NCI-H526 (cell line): ENCODE measurements at regions not wholly inside any gene's neighbourhood (a gene's known extent, or its start where the extent isn't known, plus 50 kb on each side); places are given as distances from the start of the nearest gene placed in this dataset.
"Not testable (repeated sequence)": the region's sequence is repeated elsewhere in the genome, so short reads cannot be mapped to it uniquely, and the experiment has no call there.

Experiments
- DNase-seq, 2 experiments: peaks; one replicate each; lab custom pipeline; 2025; lab: John Stamatoyannopoulos, UW

DNA sequence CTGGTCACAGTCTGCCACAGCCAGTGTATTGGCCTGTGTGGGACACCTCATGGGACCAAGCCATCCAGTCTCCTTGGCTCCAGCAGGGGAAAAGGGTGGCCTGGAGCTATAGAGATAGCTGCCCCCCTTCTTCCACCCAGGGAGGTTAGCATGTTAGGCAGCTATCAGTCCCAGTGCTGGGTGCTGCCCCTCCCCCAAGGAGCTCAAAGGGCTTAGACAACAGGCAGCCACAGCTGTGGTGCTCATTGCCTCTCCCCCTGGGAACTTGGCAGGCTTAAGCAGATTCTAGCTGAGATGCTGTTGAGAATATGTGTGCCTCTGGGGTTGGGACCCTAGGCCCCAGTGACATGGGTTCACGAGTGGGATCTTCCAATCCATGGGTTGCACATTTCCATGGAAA, 226.0 kb upstream of the PTGER4 start:
- DNase-seq = no peak

DNA sequence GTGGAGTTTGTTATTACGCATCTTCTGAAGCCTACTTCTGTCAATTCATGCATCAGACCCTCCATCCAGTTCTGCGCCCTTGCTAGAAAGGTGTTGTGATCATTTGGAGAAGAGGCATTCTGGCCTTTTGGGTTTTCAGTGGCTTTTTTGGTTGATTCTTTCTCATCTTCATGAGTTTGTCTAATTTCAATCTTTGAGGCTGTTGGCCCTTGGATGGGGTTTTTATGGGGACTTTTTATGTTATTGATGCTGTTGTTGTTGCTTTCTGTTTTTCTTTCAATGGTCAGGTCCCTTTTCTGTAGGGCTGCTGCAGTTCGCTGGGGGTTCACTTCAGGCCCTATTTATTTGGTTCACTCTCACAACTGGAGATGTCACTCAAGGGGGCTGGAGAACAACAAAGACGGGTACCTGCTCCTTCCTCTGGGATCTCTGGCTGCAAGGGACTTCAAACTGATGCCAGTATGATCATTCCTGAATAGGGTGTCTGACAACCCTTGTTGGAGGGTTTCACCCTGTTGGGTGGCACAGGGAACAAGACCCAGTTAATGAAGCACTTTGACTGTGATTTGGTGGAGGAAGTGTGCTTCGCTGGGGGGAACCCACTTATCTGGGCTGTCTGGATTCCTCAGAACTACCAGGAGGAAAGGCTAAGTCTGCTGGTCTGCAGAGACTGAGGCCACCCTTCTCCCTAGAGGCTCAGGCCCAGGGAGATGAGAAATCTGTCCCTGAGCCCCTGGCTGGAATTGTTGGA, 226.7 kb upstream of the PTGER4 start:
- no peak for DNase-seq

- no peak for DNase-seq
Observed at GRCh38 chr5:40447438-40447837, 232.3 kb upstream of the PTGER4 start.

DNA sequence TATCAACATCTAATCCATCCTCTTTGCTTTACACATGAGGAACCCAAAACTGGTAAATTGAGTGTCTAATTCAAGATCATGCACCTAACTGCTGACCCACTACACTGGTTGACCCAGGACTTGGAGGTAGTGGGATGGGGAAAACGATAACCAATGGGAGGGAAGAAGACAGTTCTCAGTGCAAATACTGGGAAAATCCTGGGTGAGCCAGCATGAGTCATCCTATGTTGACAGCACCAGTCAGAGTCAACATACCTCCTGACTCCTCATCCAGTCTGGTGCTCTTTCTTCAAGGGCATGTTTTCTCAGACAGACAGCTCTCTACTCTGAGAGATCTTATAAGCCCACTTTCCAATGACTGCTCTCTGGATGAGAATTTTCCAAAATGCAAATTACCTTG, 232.8 kb upstream of the PTGER4 start:
- no peak for DNase-seq

DNA sequence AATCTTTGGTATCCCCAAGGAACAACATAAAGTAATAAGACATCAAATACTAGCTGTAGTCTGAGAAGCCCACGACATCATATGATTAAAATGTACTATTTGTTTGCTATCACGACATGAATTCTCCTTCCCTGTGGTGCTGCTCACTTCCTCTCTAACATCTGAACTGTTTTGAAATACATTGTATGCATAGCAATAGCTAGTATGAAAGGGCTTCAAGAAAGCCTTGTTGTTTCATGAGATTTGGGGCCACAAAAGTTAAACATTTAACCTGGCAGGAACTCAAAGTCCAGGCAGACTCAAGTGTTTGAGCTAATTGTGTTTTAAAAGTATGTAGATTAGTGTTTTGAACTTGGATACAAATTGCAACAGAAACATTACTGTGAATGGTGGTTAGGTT, 237.4 kb upstream of the PTGER4 start:
- no peak for DNase-seq

DNA sequence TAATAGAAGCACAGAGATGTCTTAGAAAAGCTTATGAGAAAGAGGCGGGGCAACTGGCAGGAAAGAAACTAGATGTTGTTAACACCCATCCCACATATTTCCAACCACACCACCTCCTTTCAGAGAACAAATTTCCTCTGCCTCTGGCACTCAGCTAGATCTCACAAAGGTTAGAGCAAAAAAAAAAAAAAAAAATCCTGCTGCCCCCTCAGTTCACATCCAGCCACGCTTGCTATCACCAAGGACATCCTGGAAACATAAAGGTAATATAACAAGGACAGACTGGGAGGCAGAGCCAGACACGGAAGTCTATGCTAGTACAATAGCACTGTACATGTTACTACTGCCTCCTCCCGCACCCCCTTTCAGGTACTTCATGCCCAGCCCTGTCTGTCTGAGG, 238.0 kb upstream of the PTGER4 start:
- DNase-seq = no peak

- no peak for DNase-seq
Observed at GRCh38 chr5:40440746-40441145, 239.0 kb upstream of the PTGER4 start.

DNA sequence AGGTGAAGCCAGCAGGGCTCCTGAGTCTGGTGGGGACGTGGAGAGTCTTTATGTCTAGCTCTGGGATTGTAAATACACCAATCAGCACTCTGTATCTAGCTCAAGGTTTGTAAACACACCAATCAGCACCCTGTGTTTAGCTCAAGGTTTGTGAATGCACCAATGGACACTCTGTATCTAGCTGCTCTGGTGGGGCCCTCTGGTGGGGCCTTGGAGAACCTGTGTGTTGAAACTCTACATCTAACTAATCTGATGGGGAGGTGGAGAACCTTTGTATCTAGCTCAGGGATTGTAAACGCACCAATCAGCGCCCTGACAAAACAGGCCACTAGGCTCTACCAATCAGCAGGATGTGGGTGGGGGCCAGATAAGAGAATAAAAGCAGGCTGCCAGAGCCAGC, 240.6 kb upstream of the PTGER4 start:
- not testable (repeated sequence) for DNase-seq

DNA sequence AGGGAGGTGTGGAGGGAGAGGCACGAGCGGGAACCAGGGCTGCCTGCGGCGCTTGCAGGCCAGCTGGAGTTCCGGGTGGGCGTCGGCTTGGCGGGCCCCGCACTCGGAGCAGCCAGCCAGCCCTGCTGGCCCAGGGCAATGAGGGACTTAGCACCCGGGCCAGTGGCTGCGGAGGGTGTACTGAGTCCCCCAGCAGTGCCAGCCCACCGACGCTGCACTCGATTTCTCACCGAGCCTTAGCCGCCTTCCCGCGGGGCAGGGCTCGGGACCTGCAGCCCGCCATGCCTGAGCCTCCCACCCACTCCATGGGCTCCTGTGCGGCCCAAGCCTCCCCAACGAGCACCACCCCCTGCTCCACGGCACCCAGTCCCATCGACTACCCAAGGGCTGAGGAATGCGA, 241.1 kb upstream of the PTGER4 start:
- not testable (repeated sequence) for DNase-seq

DNA sequence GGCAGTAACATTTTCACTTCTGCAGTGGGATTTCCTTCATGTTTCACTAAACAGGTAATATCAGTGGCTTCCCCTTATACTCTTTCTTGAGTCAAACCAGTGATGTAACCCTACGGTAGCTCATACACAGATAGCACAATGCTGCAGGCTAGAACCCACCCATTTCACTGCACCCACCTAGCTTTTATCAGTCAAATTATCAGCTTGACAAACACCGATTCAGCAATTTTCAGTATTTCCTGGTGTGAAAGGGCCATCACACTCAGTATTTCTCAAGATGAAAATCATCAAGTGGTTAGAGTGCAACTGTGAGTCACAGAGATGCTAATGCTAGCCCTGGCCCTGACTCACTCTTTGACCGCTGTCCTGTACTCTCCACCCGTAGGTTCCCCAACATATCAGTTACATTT, 242.3 kb upstream of the PTGER4 start:
- DNase-seq = no peak

DNA sequence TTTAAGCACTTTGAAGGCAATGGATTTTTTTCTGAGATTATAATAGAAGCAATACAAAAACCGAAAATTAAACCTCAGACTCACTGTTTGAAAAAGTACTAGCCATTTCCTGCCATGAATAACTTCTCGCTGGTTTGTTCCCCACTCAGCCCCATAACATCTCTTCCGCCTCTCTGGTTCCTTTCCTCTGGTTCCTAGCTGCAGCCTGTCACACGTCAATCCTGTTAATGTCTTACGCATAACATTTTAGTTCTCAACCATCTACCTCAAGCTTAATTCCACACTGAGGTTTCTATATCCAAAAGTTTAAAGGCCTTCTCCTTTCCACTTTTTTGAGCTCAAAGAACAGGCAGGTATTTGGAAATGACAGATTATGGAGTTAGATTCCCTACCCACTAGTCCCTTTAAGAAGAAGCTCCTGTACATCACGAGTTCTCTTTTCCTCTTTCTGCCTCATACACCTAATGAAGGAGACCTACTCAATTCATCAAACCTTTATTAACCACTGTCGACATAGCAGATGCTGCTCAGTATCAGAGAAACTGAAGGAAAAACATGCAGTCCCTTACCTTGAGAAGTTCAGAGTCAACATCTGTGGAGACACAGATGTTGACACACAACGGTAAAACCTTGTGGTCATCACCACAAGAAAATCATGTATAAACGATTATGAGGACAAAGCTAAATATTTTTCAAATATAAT, 243.0 kb upstream of the PTGER4 start:
- DNase-seq = no peak

GRCh38 chr5:40435706-40436105, 244.0 kb upstream of the PTGER4 start:
- DNase-seq = not testable (repeated sequence)

GRCh38 chr5:40432836-40433235, 246.9 kb upstream of the PTGER4 start:
- no peak for DNase-seq

- no peak for DNase-seq
Observed at GRCh38 chr5:40431734-40432133, 248.0 kb upstream of the PTGER4 start.

DNA sequence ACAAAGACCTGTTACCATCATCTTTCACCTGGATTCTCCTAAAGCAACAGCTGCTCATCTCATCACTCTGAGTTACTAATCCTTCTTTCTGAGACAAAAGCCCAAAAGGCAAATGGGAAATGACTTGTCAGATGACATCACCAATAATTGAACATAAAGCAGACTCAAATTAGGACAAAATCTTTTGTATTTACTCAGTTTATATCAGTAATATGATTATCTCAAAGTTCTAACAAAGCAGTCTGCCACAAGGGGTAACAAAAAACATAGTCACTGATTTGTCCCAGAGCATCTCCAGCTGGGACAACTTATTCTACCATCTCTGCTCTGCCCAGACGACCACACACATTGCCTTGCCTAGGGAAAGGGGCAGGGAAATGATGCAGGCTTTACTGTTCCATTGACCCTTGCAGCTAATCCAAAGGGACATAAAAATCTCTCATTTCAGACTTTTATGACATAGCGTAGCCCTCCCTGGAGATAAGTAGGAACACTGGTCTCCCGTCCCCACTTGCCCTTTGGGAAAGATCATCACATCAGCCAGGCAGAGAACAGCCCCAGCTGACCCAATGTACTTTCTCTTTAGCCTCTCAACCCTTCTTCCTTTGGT, 249.5 kb upstream of the PTGER4 start:
- DNase-seq = no peak

GRCh38 chr5:40429258-40430100, 250.2 kb upstream of the PTGER4 start:
- no peak for DNase-seq

DNA sequence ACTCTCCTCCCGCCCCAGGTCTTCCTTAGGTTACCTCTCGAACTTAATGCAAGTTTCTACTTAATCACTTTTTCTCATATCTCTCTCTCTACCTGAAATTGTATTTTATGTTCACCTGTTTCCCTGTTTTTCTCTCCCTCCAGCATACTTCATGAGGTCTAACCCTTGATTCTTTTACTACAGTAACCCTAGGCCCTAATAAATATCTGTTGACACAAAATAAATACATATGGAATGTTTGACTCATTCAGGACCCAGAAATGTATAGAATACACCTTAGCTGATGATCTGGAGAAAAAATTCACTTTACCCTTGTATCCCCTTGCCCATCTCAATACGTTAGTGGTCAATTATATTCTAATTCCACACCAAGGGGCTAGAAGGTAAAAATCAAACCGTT, 250.9 kb upstream of the PTGER4 start:
- DNase-seq = no peak

GRCh38 chr5:40428126-40428525, 251.6 kb upstream of the PTGER4 start:
- no peak for DNase-seq

DNA sequence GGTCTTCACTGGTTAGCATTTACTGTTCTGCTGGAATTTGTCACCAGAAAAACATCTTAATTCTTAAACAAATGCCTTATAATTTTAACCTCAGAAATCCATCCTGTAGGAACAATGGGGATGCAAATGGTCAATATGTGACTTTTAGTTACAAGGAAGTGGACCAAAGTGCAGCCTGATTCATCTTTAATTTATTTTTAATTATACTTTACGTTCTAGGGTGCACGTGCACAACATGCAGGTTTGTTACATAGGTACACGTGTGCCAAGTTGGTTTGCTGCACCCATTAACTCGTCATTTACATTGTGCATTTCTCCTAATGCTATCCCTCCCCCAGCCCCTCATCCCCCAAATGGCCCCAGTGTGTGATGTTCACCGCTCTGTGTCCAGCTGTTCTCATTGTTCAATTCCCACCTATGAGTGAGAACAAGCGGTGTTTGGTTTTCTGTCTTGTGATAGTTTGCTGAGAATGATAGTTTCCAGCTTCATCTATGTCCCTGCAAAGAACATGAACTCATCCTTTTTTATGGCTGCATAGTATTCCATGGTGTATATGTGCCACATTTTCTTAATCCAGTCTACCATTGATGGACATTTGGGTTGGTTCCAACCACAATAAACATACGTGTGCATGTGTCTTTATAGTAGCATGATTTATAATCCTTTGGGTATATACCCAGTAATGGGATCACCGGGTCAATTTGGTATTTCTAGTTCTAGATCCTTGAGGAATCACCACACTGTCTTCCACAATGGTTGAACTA, 262.5 kb upstream of the PTGER4 start:
- not testable (repeated sequence) for DNase-seq

GRCh38 chr5:40416588-40416987, 263.1 kb upstream of the PTGER4 start:
- no peak for DNase-seq

- DNase-seq = no peak
Observed at GRCh38 chr5:40416098-40416497, 263.6 kb upstream of the PTGER4 start.

DNA sequence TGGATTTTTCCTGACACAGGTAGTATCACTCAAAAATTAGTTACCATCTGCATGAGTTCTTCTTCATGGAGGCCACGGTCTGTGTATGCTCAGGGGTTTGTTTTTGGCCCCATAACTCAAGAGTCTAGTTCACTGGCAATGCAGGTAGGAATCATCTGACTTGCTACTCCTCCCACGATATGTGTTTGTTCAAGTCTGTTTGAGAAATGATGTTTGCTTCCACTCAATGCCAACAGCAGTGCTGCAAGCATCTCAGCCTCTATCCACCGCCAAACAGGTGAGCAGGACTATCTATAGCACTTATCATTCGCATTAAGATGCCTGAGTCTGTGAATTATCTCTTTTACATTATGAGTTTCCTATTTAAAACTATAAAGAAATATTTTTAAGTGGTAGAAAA, 264.8 kb upstream of the PTGER4 start:
- DNase-seq = no peak
